Gastroesophageal sphincter (tissue), 4 donors: ENCODE measurements at regions not wholly inside any gene's neighbourhood (a gene's known extent, or its start where the extent isn't known, plus 50 kb on each side); places are given as distances from the start of the nearest gene placed in this dataset.

Experiments
- ATAC-seq: fragments of 150-250 bp; one replicate; pipeline ENCODE4 v1.9.1; 2016; ENCODE audit warnings: mild to moderate bottlenecking, moderate library complexity
- H3K27ac ChIP-seq, 4 donors: fragments of 200-600 bp; sonication (generic) in 3 of 4; 1 replicate in 3 of 4; 2 replicates in 1 of 4; pipeline ENCODE4 v1.5.1; 2016 to 2019
- H3K27me3 ChIP-seq: fragments of 200-600 bp; sonication (generic); one replicate; pipeline ENCODE4 v1.5.1; 2019
- H3K36me3 ChIP-seq, 2 donors: fragments of 200-600 bp; sonication (generic); one replicate each; pipeline ENCODE4 v1.5.1; 2019; ENCODE audit warnings: control low read depth in 1 of 2
- H3K4me1 ChIP-seq, 3 donors: fragments of 200-600 bp; sonication (generic); 1 replicate in 2 of 3; 2 replicates in 1 of 3; pipeline ENCODE4 v1.5.1; 2016 to 2019; ENCODE audit warnings: control low read depth in 2 of 3
- H3K4me3 ChIP-seq, 2 donors: fragments of 200-600 bp; sonication (generic); one replicate each; pipeline ENCODE4 v1.5.1; 2019; ENCODE audit warnings: mild to moderate bottlenecking in 1 of 2, moderate library complexity in 1 of 2
- H3K9me3 ChIP-seq, 3 donors: fragments of 200-600 bp; sonication (generic); one replicate each; pipeline ENCODE4 v1.5.1; 2017 to 2019; ENCODE audit warnings: control low read depth in 2 of 3
- CTCF ChIP-seq, 4 experiments: fragments of 200-600 bp in 2 of 4; fragments of 450-650 bp in 2 of 4; sonication (generic) in 1 of 4; IDR thresholded peaks; one replicate each; pipeline ENCODE4 v1.5.1; 2017 to 2019; ENCODE audit warnings: antibody characterized with exemption in 4 of 4, mild to moderate bottlenecking in 2 of 4, moderate library complexity in 2 of 4
- EP300 ChIP-seq: sonication (generic); formaldehyde crosslinking; IDR thresholded peaks from one replicate; pipeline ENCODE4 v1.6.1; 2017; ENCODE audit warnings: antibody characterized with exemption, mild to moderate bottlenecking
- POLR2A ChIP-seq, 2 donors: fragments of 450-650 bp; IDR thresholded peaks; one replicate each; pipeline ENCODE4 v1.6.1; 2017; ENCODE audit warnings: antibody characterized with exemption in 2 of 2, mild to moderate bottlenecking in 2 of 2, moderate library complexity in 1 of 2
- POLR2AphosphoS5 ChIP-seq: sonication (generic); formaldehyde crosslinking; IDR thresholded peaks from one replicate; pipeline ENCODE4 v1.6.1; 2017; ENCODE audit warnings: antibody characterized with exemption
- WGBS, 2 donors: methylation state at CpG; one replicate each; pipeline ENCODE4 v1.1.5; 2018; ENCODE audit warnings: low coverage in 1 of 2; 5-methylcytosine and 5-hydroxymethylcytosine counted together

- Histone ChIP-seq H3K4me1 (peaks cover 0 to 52% (median 0%) of the 10 kb centered on the region in 3 donors), H3K27me3 (no peaks in the 10 kb centered on the region), H3K27ac (peak overlapping the region in 2 of 4 donors; percentile 35 to 85), H3K4me3 (no peak overlapping the region), H3K9me3 (no peaks in the 10 kb centered on the region), H3K36me3 (no peaks in the 10 kb centered on the region)
- 33 to 90% methylated on average over 13 to 23 of the region's 44 CpGs for WGBS, 2 donors
- ATAC-seq = no peak
- TF ChIP-seq POLR2AphosphoS5 = no peak
- no peak for TF ChIP-seq EP300
- no peak for TF ChIP-seq POLR2A (IDR thresholded peaks at IDR 0.05)
- TF ChIP-seq CTCF (IDR thresholded peaks at IDR 0.05) = peak in 2 of 4 experiments; percentile 23 to 47
These were observed 71.7 kb upstream of the BCOR start for GRCh38 chrX:40169193-40170101.

GRCh38 chrX:40168480-40169011 lies 70.8 kb upstream of the BCOR start:
- H3K27ac ChIP-seq = peak overlapping the region in 3 of 4 donors; percentile 37 to 85 (median 55)
- WGBS, 2 donors = no CpG with 5 or more reads among the region's 39 CpGs
- no peak overlapping the region for H3K4me3 ChIP-seq
- ATAC-seq = no peak
- peaks cover 0 to 43% (median 0%) of the 10 kb centered on the region in 3 donors for H3K4me1 ChIP-seq
- no peaks in the 10 kb centered on the region for H3K36me3 ChIP-seq
- H3K27me3 ChIP-seq = no peaks in the 10 kb centered on the region
- H3K9me3 ChIP-seq = no peaks in the 10 kb centered on the region
- no peak for TF ChIP-seq CTCF (IDR thresholded peaks at IDR 0.05)
- TF ChIP-seq POLR2AphosphoS5 = no peak
- no peak for TF ChIP-seq EP300
- no peak for TF ChIP-seq POLR2A (IDR thresholded peaks at IDR 0.05)

GRCh38 chrX:40167850-40168479 lies 70.2 kb upstream of the BCOR start:
- Histone ChIP-seq H3K4me3 (peak overlapping the region; percentile 48 to 49), H3K9me3 (no peaks in the 10 kb centered on the region), H3K4me1 (peaks cover 0 to 38% (median 0%) of the 10 kb centered on the region in 3 donors), H3K36me3 (no peaks in the 10 kb centered on the region), H3K27me3 (no peaks in the 10 kb centered on the region), H3K27ac (peak overlapping the region in 3 of 4 donors; percentile 37 to 85 (median 55))
- WGBS, 2 donors = 3% methylated on average over 16 of the region's 46 CpGs; no CpG with 5 or more reads in 1 of the 2 donors
- TF ChIP-seq POLR2A (IDR thresholded peaks at IDR 0.05) (no peak), POLR2AphosphoS5 (peak; percentile 33), CTCF (IDR thresholded peaks at IDR 0.05) (no peak)
- ATAC-seq = peak; percentile 13

GRCh38 chrX:40167233-40167849 lies 69.6 kb upstream of the BCOR start:
- Histone ChIP-seq H3K27ac (peak overlapping the region in 3 of 4 donors; percentile 37 to 85 (median 55)), H3K36me3 (no peaks in the 10 kb centered on the region), H3K9me3 (no peaks in the 10 kb centered on the region), H3K4me1 (peaks cover 0 to 33% (median 0%) of the 10 kb centered on the region in 3 donors), H3K4me3 (peak overlapping the region; percentile 48 to 49), H3K27me3 (no peaks in the 10 kb centered on the region)
- TF ChIP-seq POLR2A (IDR thresholded peaks at IDR 0.05) = no peak
- ATAC-seq = no peak
- 3% methylated on average over 16 of the region's 41 CpGs; no CpG with 5 or more reads in 1 of the 2 donors for WGBS, 2 donors

GRCh38 chrX:40166582-40166981 lies 68.8 kb upstream of the BCOR start:
- ATAC-seq = no peak

More at GRCh38 chrX:40166582-40166981, 68.8 kb upstream of the BCOR start:
- WGBS, 2 donors = no CpG with 5 or more reads among the region's 4 CpGs
- peak overlapping the region in 1 of 4 donors; percentile 85 for H3K27ac ChIP-seq
- no peak overlapping the region for H3K4me3 ChIP-seq
- H3K27me3 ChIP-seq = no peaks in the 10 kb centered on the region
- no peaks in the 10 kb centered on the region for H3K36me3 ChIP-seq
- H3K4me1 ChIP-seq = peaks cover 0 to 33% (median 0%) of the 10 kb centered on the region in 3 donors
- no peak for TF ChIP-seq EP300
- H3K9me3 ChIP-seq = no peaks in the 10 kb centered on the region
